HepG2 (cell line): ENCODE measurements at regions not wholly inside any gene's neighbourhood (a gene's known extent, or its start where the extent isn't known, plus 50 kb on each side); places are given as distances from the start of the nearest gene placed in this dataset.

Experiments
- ATAC-seq: fragments of 200-7000 bp; cut with Tn5 transposase; 3 replicates; pipeline ENCODE4 v1.9.1; 2020; ENCODE audit warnings: mild to moderate bottlenecking, moderate library complexity
- BruUV-seq: library from RNA; stranded (reverse); fragments of 400-500 nt; replicated peaks from 2 replicates; lab custom pipeline; 2021; lab: Mats Ljungman, UMichigan
- CTCF ChIA-PET: fragments of 300-600 bp; formaldehyde crosslinking; extraction: SDS; loops from one replicate; lab custom pipeline; 2021; ENCODE audit warnings: low total read pairs, inconsistent platforms, low intra/inter-chr PET ratio; lab: Yijun Ruan, JAX
- POLR2A ChIA-PET: fragments of 350-600 bp; sonication (Branson Sonifier 250); formaldehyde crosslinking; loops from one replicate; lab custom pipeline; 2020; ENCODE audit warnings: antibody characterized with exemption, inconsistent platforms; lab: Yijun Ruan, JAX
- DNase-seq: peaks from one replicate; pipeline ENCODE4 v3.0.0-alpha.2; 2015; ENCODE audit warnings: low spot score
- FAIRE-seq: peaks from 3 replicates; lab custom pipeline; 2011; peaks lifted over from hg19 to GRCh38; lab: Jason Lieb, UNC
- H2AFZ ChIP-seq: one replicate; pipeline ENCODE4 v1.6.1; 2011; ENCODE audit warnings: low read length, inconsistent platforms
- H3K27ac ChIP-seq: fragments of 300-600 bp; 3 replicates; pipeline ENCODE4 v1.8.0; 2011; ENCODE audit warnings: mixed run types, mild to moderate bottlenecking, mixed read lengths, low read length, inconsistent platforms; ENCODE audit not compliant: insufficient read depth; ENCODE audit errors: extremely low read length
- H3K27me3 ChIP-seq, 2 experiments: fragments of 200-600 bp in 1 of 2; 2 replicates in 1 of 2; 3 replicates in 1 of 2; pipeline versions ENCODE4 v1.6.0 to v1.8.0; 2011; ENCODE audit warnings: low read length in 2 of 2, mild to moderate bottlenecking in 2 of 2, moderate library complexity in 2 of 2, inconsistent platforms in 1 of 2; ENCODE audit not compliant: insufficient read depth in 2 of 2, control insufficient read depth in 1 of 2
- H3K36me3 ChIP-seq, 2 experiments: fragments of 200-600 bp in 1 of 2; replicated peaks in 1 of 2; 2 replicates in 1 of 2; 3 replicates in 1 of 2; pipeline versions ENCODE4 v1.5.1 to v1.8.0; 2011; ENCODE audit warnings: low read length in 2 of 2, inconsistent platforms in 1 of 2; ENCODE audit not compliant: insufficient read depth in 2 of 2, control insufficient read depth in 1 of 2
- H3K4me1 ChIP-seq: 2 replicates; pipeline ENCODE4 v1.5.1; 2012; ENCODE audit warnings: low read length, inconsistent platforms; ENCODE audit not compliant: insufficient read depth
- H3K4me2 ChIP-seq: 2 replicates; pipeline ENCODE4 v1.6.0; 2011; ENCODE audit warnings: low read depth, low read length, inconsistent platforms
- H3K4me3 ChIP-seq, 3 experiments: fragments of 200-600 bp in 1 of 3; sonication (generic), shearing (Covaris generic) in 1 of 3; replicated peaks in 1 of 3; 2 replicates each; pipeline ENCODE4 v1.5.1; 2011 to 2016; ENCODE audit warnings: low read length in 3 of 3, inconsistent platforms in 2 of 3, low read depth in 2 of 3, mild to moderate bottlenecking in 2 of 3, control low read depth in 1 of 3, mixed read lengths in 1 of 3; ENCODE audit not compliant: insufficient read depth in 1 of 3
- H3K79me2 ChIP-seq: one replicate; pipeline ENCODE4 v1.6.1; 2011; ENCODE audit warnings: low read length, inconsistent platforms; ENCODE audit not compliant: insufficient read depth
- H3K9ac ChIP-seq: 2 replicates; pipeline ENCODE4 v1.6.0; 2011; ENCODE audit warnings: mild to moderate bottlenecking, low read depth, low read length, inconsistent platforms; ENCODE audit not compliant: insufficient read depth
- H3K9me3 ChIP-seq: 2 replicates; pipeline ENCODE4 v1.5.1; 2012; ENCODE audit warnings: mild to moderate bottlenecking, low read length
- H4K20me1 ChIP-seq: 2 replicates; pipeline ENCODE4 v1.6.0; 2011; ENCODE audit warnings: inconsistent platforms, mild to moderate bottlenecking, low read length, moderate library complexity; ENCODE audit not compliant: insufficient read depth
- AKNA ChIP-seq: sonication (generic); formaldehyde crosslinking; IDR thresholded peaks from 2 replicates; pipeline ENCODE4 v1.4.0; 2020; ENCODE audit warnings: missing genetic modification reagents, borderline replicate concordance
- ARHGAP35 ChIP-seq: sonication (generic); formaldehyde crosslinking; IDR thresholded peaks from 2 replicates; pipeline ENCODE4 v1.9.0; 2022; ENCODE audit warnings: mild to moderate bottlenecking, inconsistent platforms, moderate library complexity, missing genetic modification reagents, borderline replicate concordance
- FOXO1 ChIP-seq: sonication (generic); formaldehyde crosslinking; IDR thresholded peaks from 2 replicates; pipeline ENCODE4 v1.4.0; 2020; ENCODE audit warnings: missing genetic modification reagents
- KDM5A ChIP-seq: fragments of 200-600 bp; sonication (generic); IDR thresholded peaks from 2 replicates; pipeline ENCODE4 v1.7.0; 2018; ENCODE audit warnings: antibody characterized with exemption, mild to moderate bottlenecking, low read length, borderline replicate concordance
- LRRFIP1 ChIP-seq: sonication (generic); formaldehyde crosslinking; conservative IDR thresholded peaks from 2 replicates; pipeline ENCODE4 v1.4.0; 2020; ENCODE audit warnings: missing genetic modification reagents
- REST ChIP-seq, 2 experiments: IDR thresholded peaks; 2 replicates each; pipeline ENCODE4 v1.6.1; 2011 to 2012; ENCODE audit warnings: low read length in 2 of 2, borderline replicate concordance in 1 of 2, low read depth in 1 of 2, mild to moderate bottlenecking in 1 of 2, moderate library complexity in 1 of 2
- ZFYVE20 ChIP-seq: sonication (generic); formaldehyde crosslinking; IDR thresholded peaks from 2 replicates; pipeline ENCODE4 v1.8.0; 2023; ENCODE audit warnings: low read depth, mild to moderate bottlenecking, moderate library complexity, missing genetic modification reagents, borderline replicate concordance
- ZNF138 ChIP-seq: sonication (generic); formaldehyde crosslinking; IDR thresholded peaks from 2 replicates; pipeline ENCODE4 v1.5.0; 2020; ENCODE audit warnings: mild to moderate bottlenecking, low read depth, missing genetic modification reagents
- ZNF274 ChIP-seq: sonication (generic); formaldehyde crosslinking; IDR thresholded peaks from 2 replicates; pipeline ENCODE4 v1.5.1; 2020; ENCODE audit warnings: mild to moderate bottlenecking, missing genetic modification reagents
- ZNF510 ChIP-seq: sonication (generic); formaldehyde crosslinking; IDR thresholded peaks from 2 replicates; pipeline ENCODE4 v1.4.0; 2020; ENCODE audit warnings: low read depth, mild to moderate bottlenecking, missing genetic modification reagents
- ZNF558 ChIP-seq: sonication (generic); formaldehyde crosslinking; IDR thresholded peaks from 2 replicates; pipeline ENCODE4 v1.9.0; 2022; ENCODE audit warnings: mild to moderate bottlenecking, missing genetic modification reagents, borderline replicate concordance
- ZNF713 ChIP-seq: sonication (generic); formaldehyde crosslinking; IDR thresholded peaks from 2 replicates; pipeline ENCODE4 v1.4.0; 2020; ENCODE audit warnings: mild to moderate bottlenecking, missing genetic modification reagents
- ZNF816 ChIP-seq: sonication (generic); formaldehyde crosslinking; IDR thresholded peaks from 2 replicates; pipeline ENCODE4 v1.8.0; 2022; ENCODE audit warnings: missing genetic modification reagents, mild to moderate bottlenecking, borderline replicate concordance
- WGBS: methylation state at CpG from one replicate; pipeline ENCODE4 v1.1.6; 2017; ENCODE audit warnings: low lambda C conversion rate; 5-methylcytosine and 5-hydroxymethylcytosine counted together
- in situ Hi-C: cut with HindIII; loops from 2 replicates; pipeline ENCODE4 v1.10.0; 2017; ENCODE audit warnings: low pct_unique_long_range_greater_than_20kb; ENCODE audit not compliant: extremely low pct_ligation_motif_present
- intact Hi-C: fragments of 100-400 bp; cut with micrococcal nuclease; formaldehyde crosslinking; loops from one replicate; pipeline ENCODE4 v1.10.0; 2022; ENCODE audit not compliant: unreplicated experiment

- CTCF ChIA-PET = no interaction called here
- TF ChIP-seq LRRFIP1 (CRISPR knock-in tag) (no peak), FOXO1 (CRISPR knock-in tag) (no peak), ZNF510 (CRISPR knock-in tag) (no peak), REST (IDR thresholded peaks at IDR 0.05; ENCODE audit: borderline replicate concordance in 1 of 2, low read depth in 1 of 2, low read length in 2 of 2) (no peak), AKNA (CRISPR knock-in tag) (no peak), ARHGAP35 (no peak), ZNF558 (CRISPR knock-in tag) (no peak), KDM5A (no peak), ZFYVE20 (CRISPR knock-in tag) (no peak), ZNF816 (CRISPR knock-in tag) (no peak), ZNF713 (CRISPR knock-in tag) (no peak), ZNF138 (CRISPR knock-in tag) (no peak), ZNF274 (CRISPR knock-in tag) (no peak)
Measured at GRCh38 chr2:147373800-147374422, 470.9 kb upstream of the ACVR2A start.

More at GRCh38 chr2:147373800-147374422, 470.9 kb upstream of the ACVR2A start:
- H3K4me3 ChIP-seq = no peak overlapping the region
- H4K20me1 ChIP-seq = no peaks in the 10 kb centered on the region
- no peaks in the 10 kb centered on the region for H3K4me1 ChIP-seq
- BruUV-seq = no TSS peak
- ATAC-seq (no peak), DNase-seq (no peak), FAIRE-seq (no peak)
- 44% methylated on average over 3 of the region's 3 CpGs for WGBS
- H3K9me3 ChIP-seq = no peaks in the 10 kb centered on the region
- in situ Hi-C loops = no loop called here
- intact Hi-C loops = no loop called here
- no peak overlapping the region for H3K9ac ChIP-seq
- no peak overlapping the region for H3K4me2 ChIP-seq
- H3K79me2 ChIP-seq = no peaks in the 10 kb centered on the region
- H3K27me3 ChIP-seq = no peaks in the 10 kb centered on the region
- H3K36me3 ChIP-seq = no peaks in the 10 kb centered on the region
- POLR2A ChIA-PET = no interaction called here
- H3K27ac ChIP-seq = no peak overlapping the region
- H2AFZ ChIP-seq = no peak overlapping the region
